MV-4-11 (cell line): ENCODE measurements at regions not wholly inside any gene's neighbourhood (a gene's known extent, or its start where the extent isn't known, plus 50 kb on each side); places are given as distances from the start of the nearest gene placed in this dataset.
"Not testable (repeated sequence)": the region's sequence is repeated elsewhere in the genome, so short reads cannot be mapped to it uniquely, and the experiment has no call there.

ENCODE experiments used
- DNase-seq: peaks from one replicate; lab custom pipeline; 2025; lab: John Stamatoyannopoulos, UW

GRCh38 chr21:22288885-22289499 is 1290.8 kb downstream of the NCAM2 start:
- DNase-seq = no peak

- DNase-seq = no peak
These were observed 1293.9 kb downstream of the NCAM2 start for GRCh38 chr21:22292144-22292543.

- DNase-seq = no peak
These were observed 1299.4 kb downstream of the NCAM2 start for GRCh38 chr21:22297575-22297974.

GRCh38 chr21:22311741-22312462 is 1313.7 kb downstream of the NCAM2 start:
- DNase-seq = no peak

- DNase-seq = no peak
These were observed 1316.8 kb downstream of the NCAM2 start for GRCh38 chr21:22314963-22315362.

GRCh38 chr21:22319435-22319834 is 1321.2 kb downstream of the NCAM2 start:
- DNase-seq = no peak

- DNase-seq = no peak
These were observed 1344.7 kb downstream of the NCAM2 start for GRCh38 chr21:22342889-22343288.

- no peak for DNase-seq
These were observed 1345.1 kb downstream of the NCAM2 start for GRCh38 chr21:22343303-22343702.

GRCh38 chr21:22343721-22344120 is 1345.5 kb downstream of the NCAM2 start:
- no peak for DNase-seq

- DNase-seq = no peak
These were observed 1347.4 kb downstream of the NCAM2 start for GRCh38 chr21:22345624-22346023.

- DNase-seq = no peak
These were observed 1348.4 kb downstream of the NCAM2 start for GRCh38 chr21:22346576-22346975.

GRCh38 chr21:22351076-22351475 is 1352.9 kb downstream of the NCAM2 start:
- DNase-seq = no peak

GRCh38 chr21:22352088-22352487 is 1353.9 kb downstream of the NCAM2 start:
- DNase-seq = peak; percentile 89

GRCh38 chr21:22355949-22356348 is 1357.7 kb downstream of the NCAM2 start:
- no peak for DNase-seq

- no peak for DNase-seq
These were observed 1358.5 kb downstream of the NCAM2 start for GRCh38 chr21:22356663-22357062.

- not testable (repeated sequence) for DNase-seq
These were observed 1361.4 kb downstream of the NCAM2 start for GRCh38 chr21:22359599-22359998.

- DNase-seq = no peak
These were observed 1365.3 kb downstream of the NCAM2 start for GRCh38 chr21:22363504-22363903.

- no peak for DNase-seq
These were observed 1366.0 kb downstream of the NCAM2 start for GRCh38 chr21:22364163-22364562.

GRCh38 chr21:22374218-22374969 is 1376.2 kb downstream of the NCAM2 start:
- DNase-seq = no peak

- not testable (repeated sequence) for DNase-seq
These were observed 1379.6 kb downstream of the NCAM2 start for GRCh38 chr21:22377795-22378194.

- no peak for DNase-seq
These were observed 1395.1 kb downstream of the NCAM2 start for GRCh38 chr21:22393324-22393723.

GRCh38 chr21:22395965-22396364 is 1397.8 kb downstream of the NCAM2 start:
- DNase-seq = no peak
